ENCODE measurements at regions not wholly inside any gene's neighbourhood (a gene's known extent, or its start where the extent isn't known, plus 50 kb on each side); places are given as distances from the start of the nearest gene placed in this dataset.

GRCh38 chr1:239225396-239225795 lies 161.0 kb upstream of the CHRM3 start:
- H3K4me3 ChIP-seq (ENCODE audit: low read length) = no peak overlapping the region

GRCh38 chr1:239224100-239224499 lies 162.3 kb upstream of the CHRM3 start:
- Histone ChIP-seq H2AFZ (ENCODE audit: low read depth, low read length) (no peak overlapping the region), H3K9me3 (ENCODE audit: low read length) (no peaks in the 10 kb centered on the region), H3K4me1 (ENCODE audit: insufficient read depth, low read length) (no peaks in the 10 kb centered on the region), H3K27me3 (ENCODE audit: insufficient read depth, low read length) (no peaks in the 10 kb centered on the region), H3K36me3 (ENCODE audit: insufficient read depth, low read length) (no peaks in the 10 kb centered on the region), H3K4me3 (ENCODE audit: low read length) (no peak overlapping the region)

More at GRCh38 chr1:239225396-239225795, 161.0 kb upstream of the CHRM3 start:
- Histone ChIP-seq H3K36me3 (ENCODE audit: insufficient read depth, low read length) (no peaks in the 10 kb centered on the region), H3K9me3 (ENCODE audit: low read length) (no peaks in the 10 kb centered on the region), H3K27me3 (ENCODE audit: insufficient read depth, low read length) (no peaks in the 10 kb centered on the region), H3K4me1 (ENCODE audit: insufficient read depth, low read length) (no peaks in the 10 kb centered on the region), H2AFZ (ENCODE audit: low read depth, low read length) (no peak overlapping the region)

GRCh38 chr1:239222999-239223398 lies 163.4 kb upstream of the CHRM3 start:
- Histone ChIP-seq H3K27me3 (ENCODE audit: insufficient read depth, low read length) (no peaks in the 10 kb centered on the region), H3K4me1 (ENCODE audit: insufficient read depth, low read length) (no peaks in the 10 kb centered on the region), H3K4me3 (ENCODE audit: low read length) (no peak overlapping the region), H3K9me3 (ENCODE audit: low read length) (no peaks in the 10 kb centered on the region), H2AFZ (ENCODE audit: low read depth, low read length) (no peak overlapping the region), H3K36me3 (ENCODE audit: insufficient read depth, low read length) (no peaks in the 10 kb centered on the region)

- no peaks in the 10 kb centered on the region for H3K36me3 ChIP-seq (ENCODE audit: insufficient read depth, low read length)
- no peak overlapping the region for H3K4me3 ChIP-seq (ENCODE audit: low read length)
- no peaks in the 10 kb centered on the region for H3K4me1 ChIP-seq (ENCODE audit: insufficient read depth, low read length)
- no peaks in the 10 kb centered on the region for H3K27me3 ChIP-seq (ENCODE audit: insufficient read depth, low read length)
- no peak overlapping the region for H2AFZ ChIP-seq (ENCODE audit: low read depth, low read length)
- H3K9me3 ChIP-seq (ENCODE audit: low read length) = no peaks in the 10 kb centered on the region
Measured at GRCh38 chr1:239221656-239222055, 164.7 kb upstream of the CHRM3 start.

- H2AFZ ChIP-seq (ENCODE audit: low read depth, low read length) = no peak overlapping the region
- H3K27me3 ChIP-seq (ENCODE audit: insufficient read depth, low read length) = no peaks in the 10 kb centered on the region
- no peaks in the 10 kb centered on the region for H3K36me3 ChIP-seq (ENCODE audit: insufficient read depth, low read length)
- no peaks in the 10 kb centered on the region for H3K9me3 ChIP-seq (ENCODE audit: low read length)
- H3K4me1 ChIP-seq (ENCODE audit: insufficient read depth, low read length) = no peaks in the 10 kb centered on the region
- no peak overlapping the region for H3K4me3 ChIP-seq (ENCODE audit: low read length)
Measured at GRCh38 chr1:239219679-239220078, 166.7 kb upstream of the CHRM3 start.

GRCh38 chr1:239218301-239218700 lies 168.1 kb upstream of the CHRM3 start:
- no peaks in the 10 kb centered on the region for H3K4me1 ChIP-seq (ENCODE audit: insufficient read depth, low read length)
- no peaks in the 10 kb centered on the region for H3K36me3 ChIP-seq (ENCODE audit: insufficient read depth, low read length)
- H3K4me3 ChIP-seq (ENCODE audit: low read length) = no peak overlapping the region
- no peak overlapping the region for H2AFZ ChIP-seq (ENCODE audit: low read depth, low read length)
- H3K27me3 ChIP-seq (ENCODE audit: insufficient read depth, low read length) = no peaks in the 10 kb centered on the region
- H3K9me3 ChIP-seq (ENCODE audit: low read length) = no peaks in the 10 kb centered on the region

- no peaks in the 10 kb centered on the region for H3K36me3 ChIP-seq (ENCODE audit: insufficient read depth, low read length)
- no peaks in the 10 kb centered on the region for H3K4me1 ChIP-seq (ENCODE audit: insufficient read depth, low read length)
- no peaks in the 10 kb centered on the region for H3K9me3 ChIP-seq (ENCODE audit: low read length)
- no peak overlapping the region for H2AFZ ChIP-seq (ENCODE audit: low read depth, low read length)
- H3K27me3 ChIP-seq (ENCODE audit: insufficient read depth, low read length) = no peaks in the 10 kb centered on the region
- no peak overlapping the region for H3K4me3 ChIP-seq (ENCODE audit: low read length)
Measured at GRCh38 chr1:239212811-239213220, 173.6 kb upstream of the CHRM3 start.

GRCh38 chr1:239209591-239209990 lies 176.8 kb upstream of the CHRM3 start:
- no peaks in the 10 kb centered on the region for H3K36me3 ChIP-seq (ENCODE audit: insufficient read depth, low read length)

GRCh38 chr1:239204401-239204800 lies 182.0 kb upstream of the CHRM3 start:
- Histone ChIP-seq H3K4me1 (ENCODE audit: insufficient read depth, low read length) (no peaks in the 10 kb centered on the region), H2AFZ (ENCODE audit: low read depth, low read length) (no peak overlapping the region), H3K9me3 (ENCODE audit: low read length) (no peaks in the 10 kb centered on the region), H3K36me3 (ENCODE audit: insufficient read depth, low read length) (no peaks in the 10 kb centered on the region), H3K4me3 (ENCODE audit: low read length) (no peak overlapping the region), H3K27me3 (ENCODE audit: insufficient read depth, low read length) (no peaks in the 10 kb centered on the region)

More at GRCh38 chr1:239209591-239209990, 176.8 kb upstream of the CHRM3 start:
- Histone ChIP-seq H3K27me3 (ENCODE audit: insufficient read depth, low read length) (no peaks in the 10 kb centered on the region), H2AFZ (ENCODE audit: low read depth, low read length) (no peak overlapping the region), H3K4me1 (ENCODE audit: insufficient read depth, low read length) (no peaks in the 10 kb centered on the region), H3K9me3 (ENCODE audit: low read length) (no peaks in the 10 kb centered on the region), H3K4me3 (ENCODE audit: low read length) (no peak overlapping the region)

GRCh38 chr1:239197871-239198270 lies 188.5 kb upstream of the CHRM3 start:
- Histone ChIP-seq H3K4me3 (ENCODE audit: low read length) (no peak overlapping the region), H3K27me3 (ENCODE audit: insufficient read depth, low read length) (no peaks in the 10 kb centered on the region), H3K36me3 (ENCODE audit: insufficient read depth, low read length) (no peaks in the 10 kb centered on the region), H3K4me1 (ENCODE audit: insufficient read depth, low read length) (no peaks in the 10 kb centered on the region), H2AFZ (ENCODE audit: low read depth, low read length) (no peak overlapping the region), H3K9me3 (ENCODE audit: low read length) (no peaks in the 10 kb centered on the region)

GRCh38 chr1:239189998-239190512 lies 196.3 kb upstream of the CHRM3 start:
- H3K9me3 ChIP-seq (ENCODE audit: low read length) = no peaks in the 10 kb centered on the region
- no peak overlapping the region for H2AFZ ChIP-seq (ENCODE audit: low read depth, low read length)
- H3K27me3 ChIP-seq (ENCODE audit: insufficient read depth, low read length) = no peaks in the 10 kb centered on the region
- H3K4me1 ChIP-seq (ENCODE audit: insufficient read depth, low read length) = no peaks in the 10 kb centered on the region
- no peak overlapping the region for H3K4me3 ChIP-seq (ENCODE audit: low read length)
- no peaks in the 10 kb centered on the region for H3K36me3 ChIP-seq (ENCODE audit: insufficient read depth, low read length)

- Histone ChIP-seq H3K4me1 (ENCODE audit: insufficient read depth, low read length) (no peaks in the 10 kb centered on the region), H3K27me3 (ENCODE audit: insufficient read depth, low read length) (no peaks in the 10 kb centered on the region), H3K4me3 (ENCODE audit: low read length) (no peak overlapping the region), H3K9me3 (ENCODE audit: low read length) (no peaks in the 10 kb centered on the region), H3K36me3 (ENCODE audit: insufficient read depth, low read length) (no peaks in the 10 kb centered on the region), H2AFZ (ENCODE audit: low read depth, low read length) (no peak overlapping the region)
Measured at GRCh38 chr1:239186487-239186886, 199.9 kb upstream of the CHRM3 start.

GRCh38 chr1:239185245-239185619 lies 201.1 kb upstream of the CHRM3 start:
- Histone ChIP-seq H3K4me3 (ENCODE audit: low read length) (no peak overlapping the region), H3K4me1 (ENCODE audit: insufficient read depth, low read length) (no peaks in the 10 kb centered on the region), H3K36me3 (ENCODE audit: insufficient read depth, low read length) (no peaks in the 10 kb centered on the region), H3K27me3 (ENCODE audit: insufficient read depth, low read length) (no peaks in the 10 kb centered on the region), H2AFZ (ENCODE audit: low read depth, low read length) (no peak overlapping the region), H3K9me3 (ENCODE audit: low read length) (no peaks in the 10 kb centered on the region)

- H3K4me3 ChIP-seq (ENCODE audit: low read length) = no peak overlapping the region
- H3K27me3 ChIP-seq (ENCODE audit: insufficient read depth, low read length) = no peaks in the 10 kb centered on the region
- no peak overlapping the region for H2AFZ ChIP-seq (ENCODE audit: low read depth, low read length)
- no peaks in the 10 kb centered on the region for H3K9me3 ChIP-seq (ENCODE audit: low read length)
- H3K4me1 ChIP-seq (ENCODE audit: insufficient read depth, low read length) = no peaks in the 10 kb centered on the region
- no peaks in the 10 kb centered on the region for H3K36me3 ChIP-seq (ENCODE audit: insufficient read depth, low read length)
Measured at GRCh38 chr1:239184561-239185244, 201.7 kb upstream of the CHRM3 start.

Data from neuron (in vitro differentiated cells).